ENCODE measurements at regions not wholly inside any gene's neighbourhood (a gene's known extent, or its start where the extent isn't known, plus 50 kb on each side); places are given as distances from the start of the nearest gene placed in this dataset.

DNA sequence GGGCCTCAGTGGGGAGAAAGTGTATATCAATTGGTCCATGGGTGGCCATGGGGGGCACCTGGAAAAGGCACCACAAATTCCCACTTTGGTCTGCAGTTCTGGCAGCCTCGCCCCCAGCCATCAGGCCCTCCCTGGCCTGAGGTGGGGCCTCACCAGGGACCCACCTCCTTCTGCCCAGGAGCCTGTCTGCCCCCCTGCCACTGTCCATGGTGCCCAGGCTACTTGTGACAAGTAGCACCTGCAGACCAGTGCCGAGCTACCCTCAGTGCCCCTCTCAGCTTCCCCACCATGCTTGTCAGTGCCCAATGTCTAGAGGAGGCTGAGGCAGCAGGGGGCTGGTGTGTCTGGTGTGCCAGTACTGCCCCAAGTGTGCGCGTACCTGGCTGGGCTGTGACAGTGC, 87.1 kb upstream of the PAXBP1 start:
- no peak overlapping the region for H3K9ac ChIP-seq (ENCODE audit: insufficient read depth, low read length)
- H3K27ac ChIP-seq (ENCODE audit: insufficient read depth, low read length) = no peak overlapping the region
- DNase-seq (ENCODE audit: low read depth in 2 of 2) = no peak
- no peaks in the 10 kb centered on the region for H3K79me2 ChIP-seq (ENCODE audit: control insufficient read depth, insufficient read depth, low read length)
- TF ChIP-seq EZH2 (IDR thresholded peaks at IDR 0.05; ENCODE audit: low read length, missing control alignments) = no peak
- TF ChIP-seq, protein P1, sequence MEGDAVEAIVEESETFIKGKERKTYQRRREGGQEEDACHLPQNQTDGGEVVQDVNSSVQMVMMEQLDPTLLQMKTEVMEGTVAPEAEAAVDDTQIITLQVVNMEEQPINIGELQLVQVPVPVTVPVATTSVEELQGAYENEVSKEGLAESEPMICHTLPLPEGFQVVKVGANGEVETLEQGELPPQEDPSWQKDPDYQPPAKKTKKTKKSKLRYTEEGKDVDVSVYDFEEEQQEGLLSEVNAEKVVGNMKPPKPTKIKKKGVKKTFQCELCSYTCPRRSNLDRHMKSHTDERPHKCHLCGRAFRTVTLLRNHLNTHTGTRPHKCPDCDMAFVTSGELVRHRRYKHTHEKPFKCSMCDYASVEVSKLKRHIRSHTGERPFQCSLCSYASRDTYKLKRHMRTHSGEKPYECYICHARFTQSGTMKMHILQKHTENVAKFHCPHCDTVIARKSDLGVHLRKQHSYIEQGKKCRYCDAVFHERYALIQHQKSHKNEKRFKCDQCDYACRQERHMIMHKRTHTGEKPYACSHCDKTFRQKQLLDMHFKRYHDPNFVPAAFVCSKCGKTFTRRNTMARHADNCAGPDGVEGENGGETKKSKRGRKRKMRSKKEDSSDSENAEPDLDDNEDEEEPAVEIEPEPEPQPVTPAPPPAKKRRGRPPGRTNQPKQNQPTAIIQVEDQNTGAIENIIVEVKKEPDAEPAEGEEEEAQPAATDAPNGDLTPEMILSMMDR (conservative IDR thresholded peaks at IDR 0.05 in 1 of 2, IDR thresholded peaks at IDR 0.05 in 1 of 2; ENCODE audit: low read depth in 1 of 2, low read length in 2 of 2) = no peak
- no peak overlapping the region for H3K4me2 ChIP-seq (ENCODE audit: extremely low read depth, insufficient read depth, low read length)
- no peaks in the 10 kb centered on the region for H3K27me3 ChIP-seq (ENCODE audit: control insufficient read depth, insufficient read depth, low read length)
- no peaks in the 10 kb centered on the region for H3K4me1 ChIP-seq (ENCODE audit: control insufficient read depth, extremely low read depth, insufficient read depth, low read length)
- no peaks in the 10 kb centered on the region for H3K9me3 ChIP-seq (ENCODE audit: control insufficient read depth, insufficient read depth, low read depth, low read length)
- H3K36me3 ChIP-seq (ENCODE audit: control insufficient read depth, insufficient read depth, low read length) = no peaks in the 10 kb centered on the region
- H2AFZ ChIP-seq (ENCODE audit: low read length) = no peak overlapping the region
- H4K20me1 ChIP-seq (ENCODE audit: control insufficient read depth, extremely low read depth, insufficient read depth, low read length) = no peaks in the 10 kb centered on the region
- no peak overlapping the region for H3K4me3 ChIP-seq (replicated peaks in 1 of 4; ENCODE audit: control extremely low read depth in 1 of 4, insufficient read depth in 1 of 4, low read depth in 3 of 4, low read length in 4 of 4)

GRCh38 chr21:32860399-32860798, 88.8 kb upstream of the PAXBP1 start:
- Histone ChIP-seq H3K27me3 (ENCODE audit: control insufficient read depth, insufficient read depth, low read length) (no peaks in the 10 kb centered on the region), H3K27ac (ENCODE audit: insufficient read depth, low read length) (no peak overlapping the region), H3K4me1 (ENCODE audit: control insufficient read depth, extremely low read depth, insufficient read depth, low read length) (no peaks in the 10 kb centered on the region), H3K36me3 (ENCODE audit: control insufficient read depth, insufficient read depth, low read length) (no peaks in the 10 kb centered on the region), H3K4me3 (replicated peaks in 1 of 4; ENCODE audit: control extremely low read depth in 1 of 4, insufficient read depth in 1 of 4, low read depth in 3 of 4, low read length in 4 of 4) (no peak overlapping the region), H3K4me2 (ENCODE audit: extremely low read depth, insufficient read depth, low read length) (no peak overlapping the region), H3K79me2 (ENCODE audit: control insufficient read depth, insufficient read depth, low read length) (no peaks in the 10 kb centered on the region), H3K9ac (ENCODE audit: insufficient read depth, low read length) (no peak overlapping the region), H3K9me3 (ENCODE audit: control insufficient read depth, insufficient read depth, low read depth, low read length) (no peaks in the 10 kb centered on the region), H4K20me1 (ENCODE audit: control insufficient read depth, extremely low read depth, insufficient read depth, low read length) (no peaks in the 10 kb centered on the region), H2AFZ (ENCODE audit: low read length) (no peak overlapping the region)
- DNase-seq (ENCODE audit: low read depth in 2 of 2) = no peak
- TF ChIP-seq EZH2 (IDR thresholded peaks at IDR 0.05; ENCODE audit: low read length, missing control alignments) = no peak
- TF ChIP-seq, protein P1 (conservative IDR thresholded peaks at IDR 0.05 in 1 of 2, IDR thresholded peaks at IDR 0.05 in 1 of 2; ENCODE audit: low read depth in 1 of 2, low read length in 2 of 2) = no peak

- H3K9me3 ChIP-seq (ENCODE audit: control insufficient read depth, insufficient read depth, low read depth, low read length) = no peaks in the 10 kb centered on the region
- H3K27ac ChIP-seq (ENCODE audit: insufficient read depth, low read length) = no peak overlapping the region
- no peaks in the 10 kb centered on the region for H3K4me1 ChIP-seq (ENCODE audit: control insufficient read depth, extremely low read depth, insufficient read depth, low read length)
- TF ChIP-seq, protein P1 (conservative IDR thresholded peaks at IDR 0.05 in 1 of 2, IDR thresholded peaks at IDR 0.05 in 1 of 2; ENCODE audit: low read depth in 1 of 2, low read length in 2 of 2) = no peak
- TF ChIP-seq EZH2 (IDR thresholded peaks at IDR 0.05; ENCODE audit: low read length, missing control alignments) = no peak
- no peak overlapping the region for H3K4me3 ChIP-seq (replicated peaks in 1 of 4; ENCODE audit: control extremely low read depth in 1 of 4, insufficient read depth in 1 of 4, low read depth in 3 of 4, low read length in 4 of 4)
- DNase-seq (ENCODE audit: low read depth in 2 of 2) = peak in 1 of 2 donors; percentile 73
- H2AFZ ChIP-seq (ENCODE audit: low read length) = no peak overlapping the region
- no peak overlapping the region for H3K4me2 ChIP-seq (ENCODE audit: extremely low read depth, insufficient read depth, low read length)
- H3K36me3 ChIP-seq (ENCODE audit: control insufficient read depth, insufficient read depth, low read length) = no peaks in the 10 kb centered on the region
- no peaks in the 10 kb centered on the region for H3K27me3 ChIP-seq (ENCODE audit: control insufficient read depth, insufficient read depth, low read length)
- H4K20me1 ChIP-seq (ENCODE audit: control insufficient read depth, extremely low read depth, insufficient read depth, low read length) = no peaks in the 10 kb centered on the region
- H3K79me2 ChIP-seq (ENCODE audit: control insufficient read depth, insufficient read depth, low read length) = no peaks in the 10 kb centered on the region
- no peak overlapping the region for H3K9ac ChIP-seq (ENCODE audit: insufficient read depth, low read length)
These were observed 90.3 kb upstream of the PAXBP1 start for GRCh38 chr21:32861866-32862265.
